SJCRH30 (cell line): ENCODE measurements at regions not wholly inside any gene's neighbourhood (a gene's known extent, or its start where the extent isn't known, plus 50 kb on each side); places are given as distances from the start of the nearest gene placed in this dataset.

ENCODE experiments used
- DNase-seq, 2 experiments: peaks; one replicate each; pipeline ENCODE4 v3.0.0-alpha.2; 2015 to 2020
- H3K27ac ChIP-seq: fragments of 250-450 bp; sonication (Bioruptor Pico); 2 replicates; pipeline ENCODE4 v1.5.1; 2020; ENCODE audit warnings: mild to moderate bottlenecking, moderate library complexity
- H3K27me3 ChIP-seq: fragments of 250-450 bp; sonication (Bioruptor Pico); 2 replicates; pipeline ENCODE4 v1.5.1; 2020; ENCODE audit warnings: mild to moderate bottlenecking, moderate library complexity
- H3K36me3 ChIP-seq: fragments of 250-450 bp; sonication (Bioruptor Pico); 2 replicates; pipeline ENCODE4 v1.5.1; 2020; ENCODE audit warnings: mild to moderate bottlenecking, moderate library complexity
- H3K4me1 ChIP-seq: fragments of 250-450 bp; sonication (Bioruptor Pico); 2 replicates; pipeline ENCODE4 v1.5.1; 2020; ENCODE audit warnings: mild to moderate bottlenecking, moderate library complexity
- H3K4me3 ChIP-seq: fragments of 250-450 bp; sonication (Bioruptor Pico); 2 replicates; pipeline ENCODE4 v1.5.1; 2020; ENCODE audit warnings: mild to moderate bottlenecking, moderate library complexity
- H3K9me3 ChIP-seq: fragments of 250-450 bp; sonication (Bioruptor Pico); replicated peaks from 2 replicates; pipeline ENCODE4 v1.5.1; 2020; ENCODE audit warnings: mild to moderate bottlenecking, moderate library complexity

DNA sequence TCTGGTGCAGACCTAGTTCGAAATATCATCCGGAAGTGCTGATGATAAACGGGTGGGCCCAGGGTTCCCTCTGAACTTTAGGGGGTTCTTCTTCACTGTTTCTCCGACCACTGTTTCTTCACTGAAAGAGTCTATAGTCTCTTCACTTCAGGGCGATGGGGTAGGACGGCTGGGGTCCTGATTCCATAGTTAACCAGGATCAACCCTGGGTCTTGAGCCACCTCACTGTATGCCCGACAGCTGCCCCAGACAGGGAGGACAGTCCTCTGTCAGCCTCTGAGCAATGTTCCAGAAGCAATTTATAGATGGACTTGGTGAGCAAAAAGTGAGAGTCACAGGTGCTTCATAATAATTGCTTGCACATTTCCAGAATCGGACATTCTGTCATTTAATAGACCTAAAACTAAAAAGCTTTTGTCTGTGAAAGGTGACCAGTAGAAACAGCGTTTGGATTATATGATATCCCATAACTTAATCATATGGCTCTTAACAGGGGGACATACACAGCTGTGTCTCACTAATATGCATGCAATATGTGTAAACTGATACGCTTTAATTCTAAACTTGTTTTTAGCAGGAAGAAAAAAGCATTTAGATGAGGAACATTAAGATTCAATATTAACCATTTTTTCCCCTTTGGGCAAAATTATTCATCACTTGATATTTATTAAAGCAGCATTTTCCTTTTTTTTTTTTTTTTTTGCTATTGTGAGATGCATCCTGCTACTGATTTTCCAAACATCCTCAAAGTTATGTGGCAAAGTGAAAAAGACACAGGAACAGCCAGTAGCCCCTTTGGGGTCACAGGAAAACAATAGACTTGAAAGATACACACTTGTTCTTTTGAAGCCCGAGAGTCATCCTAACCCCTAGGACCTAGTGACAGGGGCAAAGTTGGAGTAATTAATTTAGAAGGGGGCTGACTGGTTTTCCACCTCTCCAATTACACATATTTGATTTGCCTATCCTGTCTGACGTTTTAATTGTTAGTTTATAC is 277.0 kb downstream of the ZNF536 start:
- H3K9me3 ChIP-seq = no peaks in the 10 kb centered on the region
- H3K27ac ChIP-seq = peak overlapping the region; percentile 93
- peak overlapping the region; percentile 26 for H3K4me3 ChIP-seq
- no peaks in the 10 kb centered on the region for H3K27me3 ChIP-seq
- DNase-seq = peak; percentile 76 to 88
- H3K36me3 ChIP-seq = no peaks in the 10 kb centered on the region
- peaks cover 38% of the 10 kb centered on the region for H3K4me1 ChIP-seq

DNA sequence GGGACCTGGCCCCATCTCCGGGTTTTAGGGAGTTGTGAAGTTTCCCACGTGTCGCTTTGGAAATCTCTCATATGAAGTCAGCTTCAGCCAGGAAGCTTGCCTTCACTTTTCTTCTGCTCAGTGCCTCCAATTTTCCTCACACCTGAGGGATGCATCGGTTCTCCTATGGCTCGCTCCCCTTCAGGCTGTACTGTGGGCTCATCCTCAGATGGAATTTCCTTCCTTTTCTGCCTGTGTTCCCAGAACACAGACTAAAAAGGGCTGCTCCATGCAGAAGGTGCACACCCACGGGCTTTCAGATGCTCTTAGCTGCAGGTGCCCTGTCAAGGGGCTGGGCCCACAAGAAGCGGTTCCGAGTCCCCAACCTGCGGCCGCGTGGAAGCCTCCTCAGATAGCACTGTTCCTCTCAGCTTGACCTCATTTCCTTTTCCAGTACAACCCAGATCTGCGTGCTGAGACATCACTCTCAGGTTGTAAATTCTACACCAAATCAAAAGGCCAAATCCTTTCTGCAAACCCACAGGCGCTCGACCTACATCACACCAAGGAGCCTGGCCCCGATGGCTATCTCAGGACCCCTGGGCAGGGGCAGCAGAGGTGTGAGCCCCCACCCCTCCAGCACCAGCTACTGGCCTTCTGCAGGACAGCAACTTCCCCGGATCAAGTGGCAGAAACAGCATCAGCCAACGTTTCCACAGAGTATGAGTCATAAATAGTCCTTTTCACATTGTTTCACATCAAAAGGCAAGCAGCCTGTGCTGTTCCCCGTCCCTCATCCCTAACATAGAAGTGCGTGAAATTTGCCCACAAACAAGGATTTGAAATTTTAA is 275.9 kb downstream of the ZNF536 start:
- H3K4me1 ChIP-seq = peaks cover 38% of the 10 kb centered on the region
- no peaks in the 10 kb centered on the region for H3K9me3 ChIP-seq
- H3K27ac ChIP-seq = peak overlapping the region; percentile 93
- H3K4me3 ChIP-seq = peak overlapping the region; percentile 26
- no peaks in the 10 kb centered on the region for H3K36me3 ChIP-seq
- no peaks in the 10 kb centered on the region for H3K27me3 ChIP-seq
- DNase-seq = peak; percentile 77 to 87

DNA sequence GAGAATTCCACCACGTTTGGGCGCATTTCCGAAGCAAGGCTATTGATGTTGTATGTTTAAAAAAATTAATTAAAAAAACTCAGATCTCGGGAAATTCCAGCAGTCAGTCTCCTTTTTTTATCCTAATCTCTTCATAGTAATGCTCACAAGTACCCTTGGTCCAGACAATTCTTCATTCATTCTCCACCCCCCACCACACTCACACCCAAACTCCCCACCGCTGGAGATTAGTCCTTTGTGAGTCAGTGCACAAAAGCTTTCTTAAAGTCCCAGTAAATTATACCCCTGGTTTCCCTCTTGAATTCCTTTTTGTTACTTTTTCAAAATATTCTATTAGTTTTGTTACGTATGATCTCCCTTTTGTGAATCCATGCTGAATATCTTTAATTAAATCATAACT is 274.6 kb downstream of the ZNF536 start:
- peaks cover 35% of the 10 kb centered on the region for H3K4me1 ChIP-seq
- no peaks in the 10 kb centered on the region for H3K36me3 ChIP-seq
- H3K27ac ChIP-seq = no peak overlapping the region
- no peaks in the 10 kb centered on the region for H3K27me3 ChIP-seq
- DNase-seq = no peak
- no peak overlapping the region for H3K4me3 ChIP-seq
- no peaks in the 10 kb centered on the region for H3K9me3 ChIP-seq

DNA sequence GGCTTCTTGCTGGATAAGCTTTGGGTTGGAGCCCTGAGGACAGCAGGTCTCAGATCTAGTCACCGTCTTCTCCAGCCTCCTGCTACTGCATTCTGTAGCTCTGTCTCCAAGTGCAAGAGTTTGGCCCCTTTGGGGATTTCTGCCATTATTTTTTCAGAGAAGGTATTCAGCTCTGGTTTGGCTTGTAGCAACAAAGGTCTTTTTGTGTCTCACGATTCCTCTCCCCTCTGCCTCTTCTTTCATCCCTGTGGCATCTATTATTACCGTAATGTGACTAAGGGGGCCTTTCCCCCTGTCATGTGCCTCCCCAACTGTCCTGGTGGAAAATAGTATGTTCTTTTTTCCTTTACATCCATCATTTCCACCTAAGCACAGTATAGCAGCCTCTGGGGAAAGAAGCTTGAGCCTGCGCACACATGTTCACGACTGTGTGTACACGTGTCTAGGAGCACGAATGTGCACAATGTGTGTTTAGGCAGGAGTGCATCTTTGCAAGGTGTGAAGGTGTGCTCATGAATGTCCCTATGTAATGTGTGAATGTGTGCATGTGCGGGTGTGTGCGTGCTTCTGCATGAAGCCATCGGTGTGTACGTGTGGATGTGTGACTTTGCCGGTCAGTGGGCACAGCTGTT is 273.9 kb downstream of the ZNF536 start:
- Histone ChIP-seq H3K27ac (no peak overlapping the region), H3K27me3 (no peaks in the 10 kb centered on the region), H3K36me3 (no peaks in the 10 kb centered on the region), H3K4me1 (peaks cover 27% of the 10 kb centered on the region), H3K4me3 (no peak overlapping the region), H3K9me3 (no peaks in the 10 kb centered on the region)
- DNase-seq = no peak

DNA sequence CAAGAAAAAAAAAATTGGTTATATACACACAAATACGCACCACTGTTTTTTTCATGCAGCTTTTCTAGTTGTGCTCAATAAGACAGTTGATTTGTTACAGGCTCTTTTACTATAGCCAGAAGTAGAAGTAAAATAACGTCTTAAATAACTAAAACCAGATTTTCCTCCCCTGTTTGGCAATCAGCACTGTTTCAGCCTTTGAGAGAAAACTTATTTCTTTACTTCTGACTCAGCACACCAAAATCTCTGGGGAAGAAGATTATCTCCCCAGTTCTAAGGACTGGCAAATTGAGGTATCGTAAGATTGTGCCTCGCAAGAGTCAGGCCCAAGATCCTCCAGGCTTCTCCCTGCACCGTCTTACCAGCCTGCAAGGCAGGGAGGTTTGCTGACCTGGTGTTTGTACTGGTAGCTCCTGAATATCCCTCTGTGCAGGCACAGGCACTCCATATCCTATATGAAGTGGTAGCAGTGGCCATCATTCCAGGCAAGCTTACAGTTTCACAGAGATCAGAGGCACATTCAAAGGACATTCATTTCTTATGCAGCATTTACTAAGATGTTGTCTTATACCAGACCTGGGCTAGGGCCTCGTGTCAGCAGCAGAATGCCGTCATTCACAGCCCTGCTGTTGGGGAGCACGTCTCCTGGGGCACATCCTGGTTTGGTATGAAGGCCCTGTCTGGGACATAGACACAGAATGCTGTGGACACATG is 268.2 kb downstream of the ZNF536 start:
- DNase-seq = no peak
- no peak overlapping the region for H3K27ac ChIP-seq

DNA sequence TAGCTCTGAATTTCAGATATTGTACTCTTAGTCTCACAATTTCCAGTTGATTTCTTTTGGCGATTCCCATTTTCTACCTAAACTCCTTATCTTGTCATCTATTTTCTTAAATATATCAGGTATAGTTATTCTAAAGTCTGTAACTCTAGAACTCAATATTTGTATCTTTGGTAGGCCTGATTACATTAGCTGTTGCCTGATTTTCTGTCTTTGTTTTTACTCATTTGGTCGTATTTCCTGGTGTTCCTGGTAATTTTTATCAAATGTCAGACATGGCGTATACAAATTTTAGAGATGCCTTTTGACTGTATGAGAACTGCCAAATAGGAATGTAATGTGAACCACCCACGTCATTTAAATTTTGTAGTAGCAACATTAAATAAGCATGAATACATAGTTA is 266.7 kb downstream of the ZNF536 start:
- Histone ChIP-seq H3K27ac (no peak overlapping the region), H3K36me3 (no peaks in the 10 kb centered on the region), H3K4me1 (no peaks in the 10 kb centered on the region), H3K27me3 (no peaks in the 10 kb centered on the region), H3K4me3 (no peak overlapping the region), H3K9me3 (peaks cover 7% of the 10 kb centered on the region; the same call in 1 of the 2 replicates)
- no peak for DNase-seq

More for the DNA sequence above, 268.2 kb downstream of the ZNF536 start:
- Histone ChIP-seq H3K4me1 (no peaks in the 10 kb centered on the region), H3K36me3 (no peaks in the 10 kb centered on the region), H3K4me3 (no peak overlapping the region), H3K9me3 (peaks cover 7% of the 10 kb centered on the region; the same call in 1 of the 2 replicates), H3K27me3 (no peaks in the 10 kb centered on the region)

DNA sequence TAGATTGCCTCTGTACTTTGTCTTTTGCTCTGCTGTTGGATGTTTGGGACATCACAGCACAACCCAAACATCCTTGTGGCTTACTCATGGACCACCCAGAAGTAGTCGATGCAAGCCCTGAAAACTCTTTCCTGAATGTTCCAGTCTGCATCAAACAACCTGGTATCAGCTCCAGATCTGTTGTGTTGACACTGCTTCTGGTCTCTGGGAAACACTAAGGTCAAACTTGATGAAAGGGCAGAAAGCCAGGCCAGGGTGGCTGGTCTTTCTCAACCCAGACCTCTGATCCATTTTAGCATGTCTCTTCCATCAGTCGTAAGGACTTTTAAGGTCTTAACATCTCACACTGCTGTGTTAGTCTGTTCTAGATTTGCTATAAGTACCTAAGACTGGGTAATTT is 265.7 kb downstream of the ZNF536 start:
- H3K36me3 ChIP-seq = no peaks in the 10 kb centered on the region
- H3K27ac ChIP-seq = no peak overlapping the region
- no peak overlapping the region for H3K4me3 ChIP-seq
- peaks cover 7% of the 10 kb centered on the region; the same call in 1 of the 2 replicates for H3K9me3 ChIP-seq
- no peaks in the 10 kb centered on the region for H3K4me1 ChIP-seq
- no peaks in the 10 kb centered on the region for H3K27me3 ChIP-seq
- DNase-seq = no peak

DNA sequence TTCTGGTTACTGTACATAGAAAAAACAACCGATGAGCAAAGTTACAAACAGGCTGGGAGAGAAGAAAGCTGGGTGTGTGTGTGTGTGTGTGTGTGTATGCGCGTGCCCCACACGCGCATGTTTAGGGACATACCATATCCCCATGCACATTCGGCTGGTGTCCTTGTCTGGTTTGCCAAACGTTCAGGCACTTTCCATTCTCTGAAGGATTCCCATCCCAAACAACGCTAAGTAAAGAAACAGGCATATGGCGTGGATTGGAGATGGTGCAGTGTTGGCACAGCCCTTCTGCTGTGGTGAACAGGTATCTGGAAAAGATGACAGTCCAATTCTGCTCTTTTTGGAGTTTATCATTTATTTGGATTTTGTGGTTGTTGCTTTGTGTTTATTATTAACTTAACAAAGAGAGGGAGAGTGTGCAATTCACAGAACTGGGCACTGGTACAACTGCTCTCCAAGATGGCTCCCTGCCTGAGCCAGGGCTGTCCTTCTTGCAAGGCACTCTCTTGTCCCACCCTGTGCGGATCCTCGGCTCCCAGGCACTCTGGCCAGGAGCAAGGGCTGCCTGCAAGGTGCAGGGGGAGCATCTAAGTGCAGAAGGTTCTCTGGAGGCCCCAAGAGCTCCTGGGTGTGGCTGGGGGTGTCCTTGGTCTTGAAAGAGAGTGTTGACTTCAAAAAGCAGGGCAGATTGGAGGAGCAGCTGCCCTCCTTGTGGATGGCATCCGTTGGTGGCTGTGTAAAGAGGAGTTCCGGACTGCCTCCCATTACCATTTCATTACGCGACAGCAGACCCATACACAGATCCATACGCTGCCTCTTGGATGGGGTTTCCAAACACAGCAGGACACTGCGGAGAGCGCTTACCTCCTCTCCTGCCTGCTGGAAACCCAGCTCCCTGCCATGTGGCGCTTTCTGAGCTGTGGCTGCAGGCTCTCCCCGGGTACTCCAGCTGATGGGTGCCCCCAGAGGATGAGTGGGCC is 263.1 kb downstream of the ZNF536 start:
- Histone ChIP-seq H3K4me1 (no peaks in the 10 kb centered on the region), H3K4me3 (no peak overlapping the region), H3K27ac (no peak overlapping the region), H3K27me3 (no peaks in the 10 kb centered on the region), H3K9me3 (peaks cover 7% of the 10 kb centered on the region; the same call in 1 of the 2 replicates), H3K36me3 (no peaks in the 10 kb centered on the region)
- DNase-seq = no peak

DNA sequence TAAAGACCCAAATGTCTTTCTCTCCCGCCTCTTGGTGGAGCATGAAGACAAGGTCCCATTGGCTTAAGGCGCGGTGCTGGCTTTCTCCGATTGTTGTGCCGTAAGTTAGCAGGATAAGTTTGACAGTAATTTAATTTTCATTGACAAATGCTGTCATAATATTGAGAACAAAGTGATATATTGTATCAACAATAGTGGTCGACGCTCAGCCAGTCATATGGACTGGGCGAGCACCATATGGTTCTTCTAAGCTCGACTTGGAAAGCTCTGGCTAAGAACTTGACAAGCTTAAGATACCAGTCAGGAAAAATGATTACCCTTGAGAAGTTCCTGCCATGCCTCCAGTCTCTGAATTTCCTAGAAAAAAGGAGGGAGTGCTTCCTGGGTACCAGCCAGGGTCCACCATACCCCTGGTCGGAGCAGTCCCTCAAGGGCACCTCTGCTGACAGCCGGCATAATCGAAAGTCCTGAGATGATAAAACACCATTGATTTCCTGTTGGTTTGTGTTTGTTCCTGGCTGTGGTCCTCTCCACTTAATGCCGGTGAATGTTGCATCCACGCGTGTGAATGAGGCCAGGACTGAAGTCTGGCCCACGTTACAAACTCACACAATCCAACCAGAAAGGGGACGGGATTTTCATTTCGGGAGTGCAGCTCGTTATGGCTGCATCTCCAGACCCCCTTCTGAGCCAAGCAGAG is 262.1 kb downstream of the ZNF536 start:
- H3K27ac ChIP-seq = no peak overlapping the region
- no peaks in the 10 kb centered on the region for H3K27me3 ChIP-seq
- H3K9me3 ChIP-seq = peaks cover 7% of the 10 kb centered on the region; the same call in 1 of the 2 replicates
- H3K36me3 ChIP-seq = no peaks in the 10 kb centered on the region
- no peak overlapping the region for H3K4me3 ChIP-seq
- no peaks in the 10 kb centered on the region for H3K4me1 ChIP-seq
- no peak for DNase-seq

DNA sequence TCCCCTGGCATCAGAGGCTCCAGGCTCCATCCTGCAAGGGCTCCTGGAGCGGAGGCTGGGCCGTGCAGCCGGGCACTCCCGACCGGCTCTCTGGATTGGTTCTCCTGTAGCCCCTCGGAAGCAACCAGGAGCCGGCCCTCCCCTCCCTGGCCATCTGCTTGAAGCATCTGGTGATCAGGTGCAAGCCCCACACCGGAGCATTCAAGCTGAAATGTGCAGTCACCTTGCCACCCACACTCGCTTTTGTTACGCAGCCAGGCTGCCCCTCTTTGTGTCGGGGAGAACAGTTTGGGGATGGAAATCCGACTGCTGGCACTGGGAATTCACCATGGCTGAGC is 258.8 kb downstream of the ZNF536 start:
- Histone ChIP-seq H3K4me1 (peaks cover 18% of the 10 kb centered on the region), H3K27ac (no peak overlapping the region), H3K4me3 (no peak overlapping the region), H3K9me3 (no peaks in the 10 kb centered on the region), H3K36me3 (no peaks in the 10 kb centered on the region), H3K27me3 (no peaks in the 10 kb centered on the region)
- no peak for DNase-seq

DNA sequence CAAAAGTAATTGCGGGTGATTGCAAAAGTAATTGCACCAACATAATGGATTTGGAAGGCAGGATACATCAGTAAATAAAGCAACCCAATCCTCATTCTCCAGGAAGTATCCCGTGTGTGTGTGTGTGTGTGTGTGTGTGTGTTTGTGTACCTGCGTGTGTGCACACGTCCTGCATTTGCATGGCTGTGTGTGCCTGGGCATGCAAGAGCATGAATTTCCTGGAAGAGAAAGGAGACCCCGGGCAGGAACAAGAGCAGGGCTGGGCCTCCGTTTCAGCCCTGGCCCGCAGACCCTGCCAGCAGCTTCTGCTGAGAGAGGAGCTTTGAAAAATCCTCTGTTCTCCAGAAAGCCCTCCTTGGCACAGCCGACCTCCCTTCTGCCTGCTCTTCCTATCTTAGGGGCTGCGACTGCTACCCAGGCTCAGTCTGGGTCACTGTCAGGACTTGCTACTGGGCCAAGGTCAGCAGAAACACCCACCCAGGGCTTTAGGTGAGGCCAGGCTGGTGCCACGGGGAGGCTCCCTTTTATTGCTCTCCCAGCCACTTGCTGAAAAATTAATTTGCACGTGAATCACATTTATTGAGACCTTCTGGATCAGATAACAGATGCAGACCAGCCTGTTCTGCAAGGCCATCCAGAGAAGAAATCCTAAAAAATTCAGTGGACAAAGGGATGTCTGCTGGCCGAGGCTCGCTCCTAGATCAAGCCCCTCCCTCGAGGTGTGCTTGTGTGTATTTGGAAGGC is 258.3 kb downstream of the ZNF536 start:
- Histone ChIP-seq H3K4me1 (peaks cover 24% of the 10 kb centered on the region), H3K27ac (no peak overlapping the region), H3K36me3 (no peaks in the 10 kb centered on the region), H3K4me3 (no peak overlapping the region), H3K9me3 (no peaks in the 10 kb centered on the region), H3K27me3 (no peaks in the 10 kb centered on the region)
- DNase-seq = no peak

DNA sequence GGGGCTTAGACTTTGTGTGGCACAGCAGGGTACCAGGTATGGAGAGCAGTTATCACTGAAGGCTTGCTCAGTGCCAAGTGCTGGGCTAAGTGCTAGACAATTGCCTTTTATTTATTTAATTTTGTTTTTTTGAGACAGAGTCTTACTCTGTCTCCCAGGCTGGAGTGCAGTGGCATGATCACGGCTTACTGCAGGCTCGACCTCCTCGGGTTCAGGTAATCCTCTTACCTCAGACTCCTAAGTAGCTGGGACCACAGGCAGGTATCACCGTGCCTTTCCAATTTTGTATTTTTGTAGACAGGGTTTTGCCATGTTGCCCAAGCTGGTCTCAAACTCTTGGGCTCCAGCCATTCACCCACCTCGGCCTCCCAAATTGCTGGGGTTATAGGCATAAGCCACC is 256.9 kb downstream of the ZNF536 start:
- Histone ChIP-seq H3K9me3 (no peaks in the 10 kb centered on the region), H3K4me1 (peaks cover 24% of the 10 kb centered on the region), H3K27ac (no peak overlapping the region), H3K27me3 (no peaks in the 10 kb centered on the region), H3K4me3 (no peak overlapping the region), H3K36me3 (no peaks in the 10 kb centered on the region)
- no peak for DNase-seq
